Heart right ventricle (tissue), 16 donors: ENCODE measurements at regions not wholly inside any gene's neighbourhood (a gene's known extent, or its start where the extent isn't known, plus 50 kb on each side); places are given as distances from the start of the nearest gene placed in this dataset.

Source experiments
- ATAC-seq, 8 donors: fragments of 200-7000 bp; cut with Tn5 transposase; one replicate each; pipeline ENCODE4 v1.9.1; 2020; ENCODE audit warnings: mild to moderate bottlenecking in 8 of 8, moderate library complexity in 8 of 8, moderate number of reproducible peaks in 1 of 8
- DNase-seq, 2 donors: peaks; one replicate each; pipeline ENCODE4 v3.0.0-alpha.2; 2020
- H3K27ac ChIP-seq, 10 donors: fragments of 200-600 bp; sonication (generic) in 2 of 10; one replicate each; pipeline versions ENCODE4 v1.5.0 to v1.8.0; 2020 to 2022; ENCODE audit warnings: mild to moderate bottlenecking in 3 of 10
- H3K27me3 ChIP-seq, 7 donors: fragments of 200-600 bp; one replicate each; pipeline ENCODE4 v1.8.0; 2021 to 2022; ENCODE audit warnings: mild to moderate bottlenecking in 2 of 7
- H3K36me3 ChIP-seq, 9 donors: fragments of 200-600 bp; sonication (generic) in 1 of 9; one replicate each; pipeline versions ENCODE4 v1.5.0 to v1.8.0; 2020 to 2022; ENCODE audit warnings: mild to moderate bottlenecking in 2 of 9
- H3K4me1 ChIP-seq, 9 donors: fragments of 200-600 bp; sonication (generic) in 1 of 9; one replicate each; pipeline versions ENCODE4 v1.5.0 to v1.8.0; 2020 to 2022; ENCODE audit warnings: mild to moderate bottlenecking in 4 of 9
- H3K4me3 ChIP-seq, 10 donors: fragments of 200-600 bp; sonication (generic) in 2 of 10; one replicate each; pipeline versions ENCODE4 v1.5.0 to v1.8.0; 2020 to 2022; ENCODE audit warnings: mild to moderate bottlenecking in 7 of 10, moderate library complexity in 2 of 10
- H3K9me3 ChIP-seq, 11 donors: fragments of 200-600 bp in 10 of 11; sonication (generic) in 2 of 11; one replicate each; pipeline versions ENCODE4 v1.5.0 to v1.8.0; 2013 to 2022; ENCODE audit warnings: mild to moderate bottlenecking in 2 of 11, control low read depth in 1 of 11, moderate library complexity in 1 of 11
- CTCF ChIP-seq, 9 donors: fragments of 200-600 bp; sonication (generic) in 2 of 9; IDR thresholded peaks; one replicate each; pipeline versions ENCODE4 v1.5.0 to v1.8.0; 2021 to 2022; ENCODE audit warnings: antibody characterized with exemption in 9 of 9, mild to moderate bottlenecking in 5 of 9, moderate library complexity in 1 of 9
- WGBS, 2 donors: extraction: QIAGEN DNeasy Blood & Tissue Kit; methylation state at CpG; one replicate each; pipeline ENCODE4 v1.1.7; 2013; ENCODE audit warnings: inconsistent platforms in 1 of 2; 5-methylcytosine and 5-hydroxymethylcytosine counted together
- intact Hi-C, 10 donors: fragments of 100-400 bp; cut with DNase I; formaldehyde crosslinking; loops; one replicate each; pipeline versions ENCODE4 v1.11.1 to v1.14.2; 2022
- donor health status: Arrhythmogenic right ventricular cardiomyopathy.
- donor health status: ischemic (EF 13 %, LVEDD 7.1; RV severe dilation, severe dysfunction).
- donor health status: healthy with polysubstance abuse.
- donor health status: DM: no; HTN: yes; CAD: no.
- donor health status: DM: no; HTN: no; CAD: no.
- donor health status: ischemic (EF 25% LVEDD 6.9; RV normal size, moderate dysfunction).
- donor health status: ischemic (EF 25% LVEDD 5.7; RV mildly dilated, moderate dysfunction).
- donor health status: healthy.
- donor health status: DM: yes; HTN: yes; CAD: no.
- donor health status: Ischemic cardiomyopathy.
- donor health status: ischemic (EF 35%, LVEDD 5.7; RV mildly dilated, moderate dysfunction).
- donor health status: nonischemic (EF 11% LVEDD 7.7; RV severe dilation, severe dysfunction).
- donor health status: DM: yes; HTN: yes; CAD: no.
- donor health status: PGD.
- donor health status: ischemic (EF 29% LVEDD 5.4; RV normal size, mild dysfunction).
- donor health status: nonischemic (EF 23%, LVEDD 6.1; RV moderate dilation, normal function).

DNA sequence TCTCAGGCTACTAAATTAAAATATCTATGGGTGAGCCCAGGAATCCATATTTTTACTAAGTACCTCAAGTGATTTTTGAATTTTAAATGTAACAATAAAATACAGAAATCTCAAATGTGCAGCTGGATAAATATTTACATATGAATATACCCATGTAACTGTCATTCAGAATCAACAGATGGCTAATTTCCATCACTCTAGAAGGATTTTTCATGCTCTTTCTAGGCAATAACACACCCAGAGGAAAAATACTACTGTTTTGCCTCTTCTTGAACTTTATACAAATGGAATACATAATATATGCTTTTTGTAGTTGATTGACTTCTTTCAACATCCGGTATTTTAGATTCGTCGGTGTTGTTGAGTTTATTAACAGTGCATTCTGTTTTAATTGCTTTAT lies 601.3 kb upstream of the NECTIN3 start:
- no peaks in the 10 kb centered on the region for H3K9me3 ChIP-seq
- no peaks in the 10 kb centered on the region for H3K4me1 ChIP-seq
- H3K36me3 ChIP-seq: no peaks in the 10 kb centered on the region
- intact Hi-C loops: no loop called here
- 61 to 62% methylated on average over 3 of the region's 3 CpGs for WGBS, 2 donors
- ATAC-seq (no peak), DNase-seq (no peak)
- no peak overlapping the region for H3K27ac ChIP-seq
- no peaks in the 10 kb centered on the region for H3K27me3 ChIP-seq
- H3K4me3 ChIP-seq: no peak overlapping the region
- TF ChIP-seq CTCF (IDR thresholded peaks at IDR 0.05): no peak

- DNase-seq: no peak
- Histone ChIP-seq H3K4me1 (no peaks in the 10 kb centered on the region), H3K27ac (no peak overlapping the region), H3K36me3 (no peaks in the 10 kb centered on the region), H3K27me3 (no peaks in the 10 kb centered on the region), H3K4me3 (no peak overlapping the region), H3K9me3 (no peaks in the 10 kb centered on the region)
- no peak for TF ChIP-seq CTCF (IDR thresholded peaks at IDR 0.05)
- no peak for ATAC-seq
- intact Hi-C loops: no loop called here
- WGBS, 2 donors: 74 to 76% methylated on average over 4 of the region's 4 CpGs
Observed at GRCh38 chr3:110473405-110473804, 598.2 kb upstream of the NECTIN3 start.

- DNase-seq: no peak
- Histone ChIP-seq H3K27ac (no peak overlapping the region), H3K4me3 (no peak overlapping the region), H3K4me1 (no peaks in the 10 kb centered on the region), H3K9me3 (no peaks in the 10 kb centered on the region), H3K36me3 (no peaks in the 10 kb centered on the region), H3K27me3 (no peaks in the 10 kb centered on the region)
- ATAC-seq: no peak
- WGBS, 2 donors: 76 to 87% methylated on average over 2 of the region's 2 CpGs
- TF ChIP-seq CTCF (IDR thresholded peaks at IDR 0.05): no peak
- intact Hi-C loops: no loop called here
Observed at GRCh38 chr3:110474397-110474796, 597.2 kb upstream of the NECTIN3 start.

- no peak overlapping the region for H3K27ac ChIP-seq
- peaks cover 0 to 20% (median 0%) of the 10 kb centered on the region in 11 donors for H3K9me3 ChIP-seq
- no peak for ATAC-seq
- H3K4me1 ChIP-seq: no peaks in the 10 kb centered on the region
- H3K4me3 ChIP-seq: no peak overlapping the region
- TF ChIP-seq CTCF (IDR thresholded peaks at IDR 0.05): no peak
- no peaks in the 10 kb centered on the region for H3K36me3 ChIP-seq
- no peak for DNase-seq
- WGBS, 2 donors: 85% methylated on average over 4 of the region's 4 CpGs
- intact Hi-C loops: no loop called here
- H3K27me3 ChIP-seq: no peaks in the 10 kb centered on the region
Observed at GRCh38 chr3:110478377-110479054, 593.1 kb upstream of the NECTIN3 start.
